Adipocyte (in vitro differentiated cells): ENCODE measurements at regions not wholly inside any gene's neighbourhood (a gene's known extent, or its start where the extent isn't known, plus 50 kb on each side); places are given as distances from the start of the nearest gene placed in this dataset.

Experiments used
- DNase-seq: peaks from one replicate; pipeline ENCODE4 v3.0.0-alpha.2; 2015; ENCODE audit warnings: low read depth
- H3K27me3 ChIP-seq: replicated peaks from 2 replicates; pipeline ENCODE4 v1.7.0; 2013; ENCODE audit warnings: mild to moderate bottlenecking, low read length, moderate library complexity; ENCODE audit not compliant: control insufficient read depth, insufficient read depth
- H3K36me3 ChIP-seq: 2 replicates; pipeline ENCODE4 v1.7.0; 2013; ENCODE audit warnings: low read length, mild to moderate bottlenecking, moderate library complexity; ENCODE audit not compliant: control insufficient read depth, insufficient read depth, severe bottlenecking
- H3K4me1 ChIP-seq: 2 replicates; pipeline ENCODE4 v1.7.0; 2013; ENCODE audit warnings: mild to moderate bottlenecking, low read length, moderate library complexity; ENCODE audit not compliant: control insufficient read depth, insufficient read depth
- H3K4me3 ChIP-seq: 2 replicates; pipeline ENCODE4 v1.7.0; 2013; ENCODE audit warnings: mild to moderate bottlenecking, low read length, moderate library complexity
- H3K9ac ChIP-seq: 2 replicates; pipeline ENCODE4 v1.7.0; 2013; ENCODE audit warnings: mild to moderate bottlenecking, low read length, moderate library complexity
- H3K9me3 ChIP-seq: 2 replicates; pipeline ENCODE4 v1.7.0; 2013; ENCODE audit warnings: mild to moderate bottlenecking, low read length, moderate library complexity; ENCODE audit not compliant: control insufficient read depth

GRCh38 chrX:9234315-9234714 lies 200.4 kb upstream of the FAM9B start:
- no peak for DNase-seq
- peaks cover 3% of the 10 kb centered on the region for H3K27me3 ChIP-seq
- H3K4me3 ChIP-seq: no peak overlapping the region
- H3K36me3 ChIP-seq: no peaks in the 10 kb centered on the region
- H3K4me1 ChIP-seq: no peaks in the 10 kb centered on the region
- no peak overlapping the region for H3K9ac ChIP-seq
- H3K9me3 ChIP-seq: no peaks in the 10 kb centered on the region

GRCh38 chrX:9235722-9236121 lies 201.8 kb upstream of the FAM9B start:
- no peaks in the 10 kb centered on the region for H3K9me3 ChIP-seq
- H3K4me3 ChIP-seq: no peak overlapping the region
- H3K4me1 ChIP-seq: no peaks in the 10 kb centered on the region
- H3K36me3 ChIP-seq: no peaks in the 10 kb centered on the region
- no peak overlapping the region for H3K9ac ChIP-seq
- peaks cover 3% of the 10 kb centered on the region for H3K27me3 ChIP-seq
- DNase-seq: no peak

DNA sequence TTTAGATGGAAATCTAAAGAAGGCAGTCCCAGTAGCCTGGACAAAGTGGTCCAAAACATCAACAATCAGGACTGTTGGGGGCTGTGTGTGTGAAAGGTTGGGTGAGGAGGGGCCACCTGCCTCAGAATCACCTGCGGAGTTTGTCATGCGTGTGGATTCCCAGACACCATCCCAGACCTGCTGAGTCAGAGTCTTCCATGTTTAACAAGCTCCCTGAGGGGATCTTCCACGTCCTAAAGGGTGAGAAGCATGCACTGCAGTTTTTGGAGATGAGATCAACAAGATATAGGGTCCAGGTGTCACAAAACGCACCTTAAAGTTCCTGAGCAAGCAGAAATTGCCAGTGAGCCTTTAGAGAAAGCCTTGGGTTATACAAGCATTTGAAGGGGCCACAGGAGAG lies 207.0 kb upstream of the FAM9B start:
- Histone ChIP-seq H3K4me1 (no peaks in the 10 kb centered on the region), H3K4me3 (no peak overlapping the region), H3K9me3 (no peaks in the 10 kb centered on the region), H3K9ac (no peak overlapping the region), H3K27me3 (peaks cover 6% of the 10 kb centered on the region), H3K36me3 (no peaks in the 10 kb centered on the region)
- no peak for DNase-seq

DNA sequence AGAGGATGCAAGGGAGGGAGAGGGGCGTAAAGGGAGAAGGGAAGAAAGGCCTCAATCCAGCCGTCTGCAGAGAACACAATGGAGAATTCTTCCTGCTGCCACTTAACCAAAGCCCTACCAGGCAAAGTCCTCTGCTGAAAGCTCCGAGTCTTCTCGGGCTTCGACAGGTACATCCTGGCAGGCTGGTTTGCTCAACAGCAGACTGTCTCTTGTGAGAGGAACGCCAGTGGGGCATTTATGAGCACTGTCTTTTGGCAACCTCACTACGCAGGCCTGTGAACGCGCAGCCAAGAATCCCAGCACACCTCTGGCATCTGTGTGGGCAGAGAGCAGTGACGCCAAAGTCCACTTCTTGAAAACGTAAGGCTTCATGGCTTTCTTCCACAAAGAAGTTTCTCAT lies 207.5 kb upstream of the FAM9B start:
- no peak for DNase-seq
- H3K4me1 ChIP-seq: no peaks in the 10 kb centered on the region

GRCh38 chrX:9249051-9249846 lies 215.3 kb upstream of the FAM9B start:
- H3K9ac ChIP-seq: no peak overlapping the region
- H3K36me3 ChIP-seq: no peaks in the 10 kb centered on the region
- H3K4me1 ChIP-seq: peaks cover 6% of the 10 kb centered on the region
- DNase-seq: no peak
- H3K27me3 ChIP-seq: peaks cover 3% of the 10 kb centered on the region
- H3K4me3 ChIP-seq: no peak overlapping the region
- H3K9me3 ChIP-seq: no peaks in the 10 kb centered on the region

More for the DNA sequence above, 207.5 kb upstream of the FAM9B start:
- Histone ChIP-seq H3K27me3 (peaks cover 6% of the 10 kb centered on the region), H3K36me3 (no peaks in the 10 kb centered on the region), H3K9me3 (no peaks in the 10 kb centered on the region), H3K9ac (no peak overlapping the region), H3K4me3 (no peak overlapping the region)

DNA sequence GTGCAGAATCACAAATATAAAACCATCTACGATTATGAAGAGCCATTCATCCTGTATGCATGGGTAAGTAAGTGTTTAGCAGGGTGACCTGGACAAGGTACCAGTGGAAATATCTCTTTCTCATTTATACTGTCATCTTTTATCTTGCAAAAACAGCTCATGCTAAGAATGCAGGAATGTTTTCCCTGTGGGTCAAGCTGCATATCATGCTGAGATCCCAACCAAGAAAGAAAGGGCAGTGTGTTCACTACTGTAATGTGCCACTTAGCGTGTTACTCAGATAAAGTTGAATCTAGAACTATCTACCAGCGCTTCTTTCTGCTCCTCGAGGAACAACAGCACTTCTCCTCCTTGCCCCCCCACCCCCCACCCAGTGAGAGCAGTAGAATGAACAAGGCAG lies 212.7 kb upstream of the TBL1X start:
- H3K4me3 ChIP-seq: no peak overlapping the region
- no peak overlapping the region for H3K9ac ChIP-seq
- peaks cover 12% of the 10 kb centered on the region for H3K27me3 ChIP-seq
- H3K9me3 ChIP-seq: no peaks in the 10 kb centered on the region
- H3K4me1 ChIP-seq: peaks cover 6% of the 10 kb centered on the region
- DNase-seq: no peak
- H3K36me3 ChIP-seq: no peaks in the 10 kb centered on the region

DNA sequence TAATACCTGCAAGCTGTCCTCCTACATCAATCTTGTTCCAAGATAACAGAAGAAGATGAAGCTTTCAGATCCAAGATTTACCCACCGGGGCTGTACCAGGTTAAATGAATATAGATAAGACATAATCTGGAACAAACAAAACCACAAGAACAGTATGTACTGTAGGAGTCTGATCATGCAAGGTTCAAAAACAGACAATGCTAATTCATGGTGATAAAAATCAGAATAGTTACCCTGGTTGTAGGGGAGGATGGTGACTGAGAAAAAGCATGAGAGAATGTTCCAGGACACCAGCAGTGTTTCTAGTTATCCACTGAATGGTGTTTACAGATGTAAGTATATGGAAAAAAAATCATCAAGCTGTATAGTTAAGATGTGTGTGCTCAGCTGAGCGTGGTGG lies 211.6 kb upstream of the TBL1X start:
- H3K9ac ChIP-seq: no peak overlapping the region
- H3K9me3 ChIP-seq: no peaks in the 10 kb centered on the region
- H3K4me1 ChIP-seq: peaks cover 6% of the 10 kb centered on the region
- H3K36me3 ChIP-seq: no peaks in the 10 kb centered on the region
- no peak overlapping the region for H3K4me3 ChIP-seq
- no peak for DNase-seq
- peaks cover 12% of the 10 kb centered on the region for H3K27me3 ChIP-seq

DNA sequence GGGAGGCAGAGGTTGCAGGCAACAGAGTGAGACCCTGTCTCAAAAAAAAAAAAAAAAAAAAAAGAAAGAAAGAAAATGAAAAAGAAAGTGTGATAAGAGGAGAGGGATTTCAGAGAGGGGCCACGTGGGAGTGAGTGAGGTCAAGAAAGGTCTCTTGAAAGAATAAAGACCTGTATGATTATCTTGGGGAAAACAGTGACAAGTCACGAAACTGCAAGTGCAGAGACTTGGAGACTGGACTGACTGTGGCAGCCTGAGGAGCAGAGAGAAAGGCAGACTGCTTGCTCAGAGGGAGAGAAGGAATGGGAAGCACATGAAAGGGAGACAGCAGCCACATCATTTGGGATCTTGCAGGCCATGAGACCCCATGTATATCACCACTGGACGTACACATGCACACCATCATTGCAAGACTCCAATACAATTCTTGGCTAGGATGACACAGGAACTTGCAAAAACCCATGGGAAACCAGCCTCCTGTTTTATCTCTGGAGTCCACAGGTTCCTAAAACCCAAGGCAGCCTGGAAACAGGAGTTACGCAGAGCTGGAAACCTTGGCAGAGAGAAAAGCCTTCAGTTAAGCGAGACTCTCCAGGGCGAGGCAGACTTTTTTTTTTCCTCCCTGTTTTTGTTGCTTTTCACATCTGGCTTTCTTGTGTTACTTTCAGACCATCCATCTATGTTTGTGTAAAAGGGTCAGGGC lies 207.0 kb upstream of the TBL1X start:
- Histone ChIP-seq H3K4me1 (no peaks in the 10 kb centered on the region), H3K36me3 (no peaks in the 10 kb centered on the region), H3K9me3 (peaks cover 22% of the 10 kb centered on the region), H3K4me3 (no peak overlapping the region), H3K9ac (no peak overlapping the region), H3K27me3 (peaks cover 15% of the 10 kb centered on the region)
- no peak for DNase-seq

GRCh38 chrX:9258421-9259104 lies 206.3 kb upstream of the TBL1X start:
- no peak overlapping the region for H3K4me3 ChIP-seq
- no peaks in the 10 kb centered on the region for H3K36me3 ChIP-seq
- peaks cover 12% of the 10 kb centered on the region for H3K27me3 ChIP-seq
- peaks cover 22% of the 10 kb centered on the region for H3K9me3 ChIP-seq
- no peak overlapping the region for H3K9ac ChIP-seq
- DNase-seq: no peak
- no peaks in the 10 kb centered on the region for H3K4me1 ChIP-seq

DNA sequence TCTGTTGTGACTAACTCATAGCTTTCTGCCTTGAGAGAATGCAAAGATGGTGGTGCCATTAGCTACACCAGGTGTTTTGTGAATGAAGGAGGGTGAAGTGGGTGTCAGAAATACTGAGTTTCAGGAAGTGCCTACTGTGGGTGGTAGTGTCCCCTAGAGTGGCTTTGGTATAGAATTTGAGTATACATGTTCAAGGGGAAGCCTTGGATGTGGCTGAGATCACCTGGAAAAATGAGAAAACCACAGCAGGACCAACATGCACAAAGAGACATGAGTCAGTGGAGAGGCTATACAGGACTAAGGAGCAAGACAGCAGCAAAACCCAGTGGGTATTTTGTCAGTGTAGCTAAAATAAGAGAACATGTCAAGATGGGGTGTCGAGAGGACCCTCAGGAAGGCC lies 204.3 kb upstream of the TBL1X start:
- Histone ChIP-seq H3K9ac (no peak overlapping the region), H3K27me3 (peaks cover 12% of the 10 kb centered on the region), H3K36me3 (no peaks in the 10 kb centered on the region), H3K4me3 (no peak overlapping the region), H3K9me3 (peaks cover 22% of the 10 kb centered on the region), H3K4me1 (no peaks in the 10 kb centered on the region)
- DNase-seq: no peak

GRCh38 chrX:9267415-9267814 lies 197.4 kb upstream of the TBL1X start:
- no peaks in the 10 kb centered on the region for H3K27me3 ChIP-seq
- H3K9ac ChIP-seq: no peak overlapping the region
- no peak overlapping the region for H3K4me3 ChIP-seq
- no peak for DNase-seq
- no peaks in the 10 kb centered on the region for H3K4me1 ChIP-seq
- no peaks in the 10 kb centered on the region for H3K36me3 ChIP-seq
- no peaks in the 10 kb centered on the region for H3K9me3 ChIP-seq
